MM.1S (cell line): ENCODE measurements at regions not wholly inside any gene's neighbourhood (a gene's known extent, or its start where the extent isn't known, plus 50 kb on each side); places are given as distances from the start of the nearest gene placed in this dataset.

ENCODE experiments used
- DNase-seq: peaks from one replicate; pipeline ENCODE4 v3.0.0-alpha.2; 2015
- H2AFZ ChIP-seq: fragments of 300-600 bp; sonication (generic); 2 replicates; pipeline ENCODE4 v1.6.0; 2016; ENCODE audit warnings: antibody characterized with exemption, low read length
- H3F3A ChIP-seq: fragments of 300-600 bp; sonication (generic); 2 replicates; pipeline ENCODE4 v1.6.1; 2016; ENCODE audit warnings: mild to moderate bottlenecking, antibody characterized with exemption, low read length, moderate library complexity, mixed read lengths; ENCODE audit not compliant: insufficient read depth
- H3K27ac ChIP-seq: fragments of 300-600 bp; sonication (generic); 2 replicates; pipeline ENCODE4 v1.5.1; 2016; ENCODE audit warnings: mild to moderate bottlenecking, low read length
- H3K27me3 ChIP-seq: fragments of 300-600 bp; sonication (generic); replicated peaks from 2 replicates; pipeline ENCODE4 v1.6.0; 2016; ENCODE audit warnings: low read length; ENCODE audit not compliant: insufficient read depth
- H3K36me3 ChIP-seq: fragments of 300-600 bp; sonication (generic); replicated peaks from 2 replicates; pipeline ENCODE4 v1.6.1; 2016; ENCODE audit warnings: mild to moderate bottlenecking, low read length, mixed read lengths; ENCODE audit not compliant: insufficient read depth
- H3K4me1 ChIP-seq: fragments of 300-600 bp; sonication (generic); 2 replicates; pipeline ENCODE4 v1.6.1; 2016; ENCODE audit warnings: low read length, mixed read lengths
- H3K4me2 ChIP-seq: fragments of 300-600 bp; sonication (generic); 2 replicates; pipeline ENCODE4 v1.6.0; 2016; ENCODE audit warnings: low read depth, low read length
- H3K4me3 ChIP-seq: fragments of 300-600 bp; sonication (generic); 2 replicates; pipeline ENCODE4 v1.5.1; 2016; ENCODE audit warnings: low read length, mixed read lengths
- H3K79me2 ChIP-seq: fragments of 300-600 bp; sonication (generic); 2 replicates; pipeline ENCODE4 v1.6.1; 2016; ENCODE audit warnings: mixed run types, low read length, mixed read lengths
- H3K9ac ChIP-seq: fragments of 300-600 bp; sonication (generic); 2 replicates; pipeline ENCODE4 v1.6.1; 2016; ENCODE audit warnings: low read length, mixed read lengths
- H3K9me2 ChIP-seq: fragments of 300-600 bp; sonication (generic); replicated peaks from 2 replicates; pipeline ENCODE4 v1.6.1; 2016; ENCODE audit warnings: mild to moderate bottlenecking, low read length, mixed read lengths; ENCODE audit not compliant: insufficient read depth
- H3K9me3 ChIP-seq: fragments of 300-600 bp; sonication (generic); replicated peaks from 2 replicates; pipeline ENCODE4 v1.6.1; 2016; ENCODE audit warnings: mild to moderate bottlenecking, low read length, mixed read lengths; ENCODE audit not compliant: insufficient read depth
- H4K20me1 ChIP-seq: fragments of 300-600 bp; sonication (generic); 2 replicates; pipeline ENCODE4 v1.6.1; 2016; ENCODE audit warnings: mild to moderate bottlenecking, low read length, moderate library complexity, mixed read lengths; ENCODE audit not compliant: insufficient read depth
- EZH2 ChIP-seq: fragments of 300-600 bp; sonication (generic); optimal IDR thresholded peaks from 2 replicates; pipeline ENCODE3; 2017; ENCODE audit warnings: low read depth, mild to moderate bottlenecking, antibody characterized with exemption, low read length, mixed read lengths
- EZH2phosphoT487 ChIP-seq: fragments of 300-600 bp; sonication (generic); IDR thresholded peaks from 2 replicates; pipeline ENCODE4 v1.6.1; 2018; ENCODE audit warnings: antibody characterized with exemption, low read length
- TF ChIP-seq, protein P1 (sequence below): fragments of 300-600 bp; sonication (generic); IDR thresholded peaks from 2 replicates; pipeline ENCODE4 v1.5.1; 2016; ENCODE audit warnings: antibody characterized with exemption, low read length, mixed read lengths

DNA sequence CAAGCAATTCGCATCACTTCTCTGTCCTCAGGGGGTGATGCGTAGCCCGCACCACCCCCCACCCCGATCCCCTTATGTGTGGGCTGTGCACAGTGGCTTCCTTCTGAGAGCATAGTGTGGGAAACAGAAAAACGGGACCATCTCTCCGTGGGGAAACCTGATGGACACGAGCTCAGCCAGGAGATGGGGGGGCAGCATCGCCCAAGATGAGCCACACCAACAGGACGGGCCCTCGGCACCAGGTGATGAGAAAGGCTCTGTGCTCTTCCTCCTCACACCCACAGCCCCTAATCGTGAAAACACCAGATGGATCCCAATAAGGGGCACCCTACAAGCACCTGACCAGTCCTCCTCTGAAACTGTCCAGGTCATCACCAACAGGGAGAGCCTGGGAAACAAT lies 153.6 kb downstream of the SHANK2 start:
- no peaks in the 10 kb centered on the region for H4K20me1 ChIP-seq
- H3K27me3 ChIP-seq: peaks cover 94% of the 10 kb centered on the region
- TF ChIP-seq, protein P1, sequence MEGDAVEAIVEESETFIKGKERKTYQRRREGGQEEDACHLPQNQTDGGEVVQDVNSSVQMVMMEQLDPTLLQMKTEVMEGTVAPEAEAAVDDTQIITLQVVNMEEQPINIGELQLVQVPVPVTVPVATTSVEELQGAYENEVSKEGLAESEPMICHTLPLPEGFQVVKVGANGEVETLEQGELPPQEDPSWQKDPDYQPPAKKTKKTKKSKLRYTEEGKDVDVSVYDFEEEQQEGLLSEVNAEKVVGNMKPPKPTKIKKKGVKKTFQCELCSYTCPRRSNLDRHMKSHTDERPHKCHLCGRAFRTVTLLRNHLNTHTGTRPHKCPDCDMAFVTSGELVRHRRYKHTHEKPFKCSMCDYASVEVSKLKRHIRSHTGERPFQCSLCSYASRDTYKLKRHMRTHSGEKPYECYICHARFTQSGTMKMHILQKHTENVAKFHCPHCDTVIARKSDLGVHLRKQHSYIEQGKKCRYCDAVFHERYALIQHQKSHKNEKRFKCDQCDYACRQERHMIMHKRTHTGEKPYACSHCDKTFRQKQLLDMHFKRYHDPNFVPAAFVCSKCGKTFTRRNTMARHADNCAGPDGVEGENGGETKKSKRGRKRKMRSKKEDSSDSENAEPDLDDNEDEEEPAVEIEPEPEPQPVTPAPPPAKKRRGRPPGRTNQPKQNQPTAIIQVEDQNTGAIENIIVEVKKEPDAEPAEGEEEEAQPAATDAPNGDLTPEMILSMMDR: no peak
- no peak for TF ChIP-seq EZH2phosphoT487
- no peaks in the 10 kb centered on the region for H3K9me3 ChIP-seq
- no peak overlapping the region for H3K9ac ChIP-seq
- H3K79me2 ChIP-seq: no peaks in the 10 kb centered on the region
- no peak overlapping the region for H2AFZ ChIP-seq
- H3K27ac ChIP-seq: no peak overlapping the region
- H3K4me1 ChIP-seq: no peaks in the 10 kb centered on the region
- no peaks in the 10 kb centered on the region for H3K36me3 ChIP-seq
- no peaks in the 10 kb centered on the region for H3K9me2 ChIP-seq
- H3K4me3 ChIP-seq: no peak overlapping the region
- H3F3A ChIP-seq: no peaks in the 10 kb centered on the region
- no peak overlapping the region for H3K4me2 ChIP-seq
- DNase-seq: no peak

DNA sequence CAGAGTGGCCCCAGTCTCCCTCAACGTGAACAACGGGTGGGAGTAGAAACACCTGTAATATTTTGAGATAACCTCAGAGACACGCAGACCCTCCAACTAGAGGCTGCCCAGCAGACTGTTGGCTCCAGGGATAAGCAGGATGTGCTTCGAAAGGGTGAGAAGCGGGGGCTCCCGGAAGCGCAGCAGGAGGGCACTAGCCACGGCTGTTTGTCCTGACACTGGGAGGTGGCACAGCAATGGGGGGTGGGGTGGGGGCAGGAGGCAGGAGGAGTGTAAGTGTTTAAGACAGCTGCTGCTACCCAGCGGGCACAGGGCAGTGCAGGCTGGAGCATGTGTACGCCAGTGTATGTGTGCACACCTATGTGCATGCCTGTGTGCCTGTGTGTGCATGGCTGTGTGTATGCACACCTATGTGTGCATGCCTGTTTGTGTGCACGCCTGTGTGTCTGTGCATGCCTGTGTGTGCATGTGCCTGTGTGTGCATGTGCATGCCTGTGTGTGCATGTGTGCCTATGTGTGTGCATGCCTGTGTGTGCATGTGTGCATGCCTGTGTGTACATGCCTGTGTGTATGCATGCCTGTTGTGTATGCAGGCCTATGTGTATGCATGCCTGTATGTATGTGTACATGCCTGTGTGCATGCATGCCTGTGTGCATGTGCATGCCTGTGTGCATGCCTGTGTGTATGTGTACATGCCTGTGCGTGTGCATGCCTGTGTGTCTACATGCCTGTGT lies 154.7 kb downstream of the SHANK2 start:
- H3K9me3 ChIP-seq: no peaks in the 10 kb centered on the region
- no peak overlapping the region for H3K4me3 ChIP-seq
- no peak for TF ChIP-seq EZH2phosphoT487
- TF ChIP-seq, protein P1: no peak
- no peak for TF ChIP-seq EZH2
- no peak for DNase-seq
- H3K27me3 ChIP-seq: peaks cover 94% of the 10 kb centered on the region
- no peak overlapping the region for H2AFZ ChIP-seq
- no peaks in the 10 kb centered on the region for H3K9me2 ChIP-seq
- H3F3A ChIP-seq: no peaks in the 10 kb centered on the region
- no peaks in the 10 kb centered on the region for H4K20me1 ChIP-seq
- H3K9ac ChIP-seq: no peak overlapping the region
- H3K4me1 ChIP-seq: no peaks in the 10 kb centered on the region
- H3K27ac ChIP-seq: no peak overlapping the region
- no peak overlapping the region for H3K4me2 ChIP-seq
- H3K36me3 ChIP-seq: no peaks in the 10 kb centered on the region
- H3K79me2 ChIP-seq: no peaks in the 10 kb centered on the region

DNA sequence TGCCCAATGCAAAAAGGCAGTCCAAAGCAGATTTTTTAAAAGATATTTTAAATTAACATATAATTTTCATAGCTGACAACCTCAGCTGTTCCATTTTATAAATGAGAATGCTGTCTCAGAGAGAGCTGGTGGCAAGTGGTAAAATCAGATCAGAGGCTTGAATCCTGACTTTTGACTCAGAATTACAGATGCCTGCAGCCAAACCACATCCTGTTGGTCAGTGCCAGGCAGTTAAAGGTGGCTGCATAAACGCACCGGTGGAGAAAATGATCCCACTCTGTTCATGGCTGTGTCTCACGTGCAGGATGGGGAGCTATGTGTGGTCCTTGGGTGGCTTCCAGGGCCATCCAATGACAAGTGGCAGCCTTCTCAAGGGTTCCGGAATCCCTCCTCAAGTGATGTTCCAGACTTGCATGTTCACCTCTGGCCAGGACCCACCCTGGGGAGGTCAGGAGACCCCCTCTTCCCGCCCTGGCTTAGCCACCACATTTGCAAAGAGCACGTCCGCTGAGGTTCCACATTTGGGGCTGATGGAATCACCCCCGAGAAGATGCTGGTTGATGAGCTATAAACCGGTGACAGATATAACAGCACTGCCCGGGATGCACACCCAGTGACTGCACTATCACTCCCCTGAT lies 155.5 kb downstream of the SHANK2 start:
- no peaks in the 10 kb centered on the region for H3K9me3 ChIP-seq
- H2AFZ ChIP-seq: no peak overlapping the region
- no peaks in the 10 kb centered on the region for H3F3A ChIP-seq
- no peak overlapping the region for H3K27ac ChIP-seq
- H3K4me2 ChIP-seq: no peak overlapping the region
- DNase-seq: no peak
- no peaks in the 10 kb centered on the region for H3K36me3 ChIP-seq
- no peaks in the 10 kb centered on the region for H3K4me1 ChIP-seq
- H3K9me2 ChIP-seq: no peaks in the 10 kb centered on the region
- H3K9ac ChIP-seq: no peak overlapping the region
- peaks cover 93% of the 10 kb centered on the region for H3K27me3 ChIP-seq
- no peaks in the 10 kb centered on the region for H3K79me2 ChIP-seq
- no peaks in the 10 kb centered on the region for H4K20me1 ChIP-seq
- H3K4me3 ChIP-seq: no peak overlapping the region
- TF ChIP-seq, protein P1: no peak
- TF ChIP-seq EZH2phosphoT487 (no peak), EZH2 (no peak)
